A673 (cell line): ENCODE measurements at regions not wholly inside any gene's neighbourhood (a gene's known extent, or its start where the extent isn't known, plus 50 kb on each side); places are given as distances from the start of the nearest gene placed in this dataset.

Source experiments
- EZH2 ChIP-seq: fragments of 200-600 bp; sonication (generic); IDR thresholded peaks from 2 replicates; pipeline ENCODE4 v1.6.1; 2017; ENCODE audit warnings: borderline replicate concordance, low read depth, mild to moderate bottlenecking, mixed read lengths, antibody characterized with exemption, low read length; ENCODE audit not compliant: poor library complexity, severe bottlenecking
- TF ChIP-seq, protein P1 (sequence below): fragments of 300-800, 200-600 bp; sonication (generic); conservative IDR thresholded peaks from 2 replicates; pipeline ENCODE4 v1.5.1; 2017; ENCODE audit warnings: low read depth, mild to moderate bottlenecking, antibody characterized with exemption, low read length, moderate library complexity, mixed read lengths

GRCh38 chr13:40181203-40181845, 485.1 kb downstream of the FOXO1 start:
- TF ChIP-seq, protein P1, sequence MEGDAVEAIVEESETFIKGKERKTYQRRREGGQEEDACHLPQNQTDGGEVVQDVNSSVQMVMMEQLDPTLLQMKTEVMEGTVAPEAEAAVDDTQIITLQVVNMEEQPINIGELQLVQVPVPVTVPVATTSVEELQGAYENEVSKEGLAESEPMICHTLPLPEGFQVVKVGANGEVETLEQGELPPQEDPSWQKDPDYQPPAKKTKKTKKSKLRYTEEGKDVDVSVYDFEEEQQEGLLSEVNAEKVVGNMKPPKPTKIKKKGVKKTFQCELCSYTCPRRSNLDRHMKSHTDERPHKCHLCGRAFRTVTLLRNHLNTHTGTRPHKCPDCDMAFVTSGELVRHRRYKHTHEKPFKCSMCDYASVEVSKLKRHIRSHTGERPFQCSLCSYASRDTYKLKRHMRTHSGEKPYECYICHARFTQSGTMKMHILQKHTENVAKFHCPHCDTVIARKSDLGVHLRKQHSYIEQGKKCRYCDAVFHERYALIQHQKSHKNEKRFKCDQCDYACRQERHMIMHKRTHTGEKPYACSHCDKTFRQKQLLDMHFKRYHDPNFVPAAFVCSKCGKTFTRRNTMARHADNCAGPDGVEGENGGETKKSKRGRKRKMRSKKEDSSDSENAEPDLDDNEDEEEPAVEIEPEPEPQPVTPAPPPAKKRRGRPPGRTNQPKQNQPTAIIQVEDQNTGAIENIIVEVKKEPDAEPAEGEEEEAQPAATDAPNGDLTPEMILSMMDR = no peak
- TF ChIP-seq EZH2 = no peak
